Esophagus muscularis mucosa (tissue), 4 donors: ENCODE measurements at regions not wholly inside any gene's neighbourhood (a gene's known extent, or its start where the extent isn't known, plus 50 kb on each side); places are given as distances from the start of the nearest gene placed in this dataset.

Experiments
- DNase-seq: peaks from one replicate; pipeline ENCODE4 v3.0.0-alpha.2; 2017; ENCODE audit errors: extremely low spot score
- H3K27ac ChIP-seq, 4 donors: fragments of 200-600 bp; sonication (generic); replicated peaks in 1 of 4; 1 replicate in 3 of 4; 2 replicates in 1 of 4; pipeline ENCODE4 v1.5.1; 2016 to 2019; ENCODE audit warnings: mild to moderate bottlenecking in 1 of 4
- H3K27me3 ChIP-seq, 4 donors: fragments of 200-600 bp; sonication (generic); one replicate each; pipeline versions ENCODE4 v1.5.1 to v1.6.0; 2016 to 2019
- H3K36me3 ChIP-seq, 4 donors: fragments of 200-600 bp; sonication (generic); one replicate each; pipeline ENCODE4 v1.5.1; 2016 to 2019
- H3K4me1 ChIP-seq, 4 donors: fragments of 200-600 bp; sonication (generic); one replicate each; pipeline ENCODE4 v1.5.1; 2016 to 2019
- H3K4me3 ChIP-seq, 4 donors: fragments of 200-600 bp; sonication (generic); 1 replicate in 2 of 4; 2 replicates in 2 of 4; pipeline ENCODE4 v1.5.1; 2016 to 2019; ENCODE audit warnings: mild to moderate bottlenecking in 4 of 4, moderate library complexity in 1 of 4
- H3K9me3 ChIP-seq, 4 donors: fragments of 200-600 bp; sonication (generic); 1 replicate in 3 of 4; 2 replicates in 1 of 4; pipeline ENCODE4 v1.5.1; 2016 to 2019
- EP300 ChIP-seq: sonication (generic); formaldehyde crosslinking; IDR thresholded peaks from one replicate; pipeline ENCODE4 v1.6.1; 2017; ENCODE audit warnings: antibody characterized with exemption
- POLR2A ChIP-seq: fragments of 450-650 bp; IDR thresholded peaks from one replicate; pipeline ENCODE4 v1.6.1; 2017; ENCODE audit warnings: antibody characterized with exemption, moderate library complexity, mild to moderate bottlenecking, low read depth
- POLR2AphosphoS5 ChIP-seq, 2 donors: sonication (generic); formaldehyde crosslinking; IDR thresholded peaks; one replicate each; pipeline ENCODE4 v1.6.1; 2017; ENCODE audit warnings: antibody characterized with exemption in 2 of 2
- WGBS: methylation state at CpG from one replicate; pipeline ENCODE4 v1.1.5; 2018; 5-methylcytosine and 5-hydroxymethylcytosine counted together
- intact Hi-C: fragments of 100-400 bp; cut with DNase I; formaldehyde crosslinking; loops from one replicate; pipeline ENCODE4 v1.15.1; 2023
- TF ChIP-seq, protein P1 (sequence below), 3 experiments: fragments of 200-600 bp in 2 of 3; fragments of 450-650 bp in 1 of 3; sonication (generic) in 2 of 3; IDR thresholded peaks; one replicate each; pipeline ENCODE4 v1.5.1; 2017 to 2019; ENCODE audit warnings: antibody characterized with exemption in 3 of 3, mild to moderate bottlenecking in 2 of 3, moderate library complexity in 1 of 3

GRCh38 chr5:159512064-159512463 is 181.8 kb upstream of the IL12B start:
- Histone ChIP-seq H3K27ac (no peak overlapping the region), H3K9me3 (no peaks in the 10 kb centered on the region), H3K4me3 (no peak overlapping the region), H3K36me3 (no peaks in the 10 kb centered on the region), H3K27me3 (peaks cover 0 to 25% (median 0%) of the 10 kb centered on the region in 4 donors), H3K4me1 (peaks cover 0 to 14% (median 3%) of the 10 kb centered on the region in 4 donors)
- 94% methylated on average over 3 of the region's 3 CpGs for WGBS
- DNase-seq = no peak
- intact Hi-C loops = loop anchor here (10.0 kb wide), 2 partner anchors 403 to 473 kb away; partner anchors contain the start of gene ADRA1B
- TF ChIP-seq POLR2AphosphoS5 (IDR thresholded peaks at IDR 0.05) (no peak), EP300 (no peak), POLR2A (no peak)
- TF ChIP-seq, protein P1, sequence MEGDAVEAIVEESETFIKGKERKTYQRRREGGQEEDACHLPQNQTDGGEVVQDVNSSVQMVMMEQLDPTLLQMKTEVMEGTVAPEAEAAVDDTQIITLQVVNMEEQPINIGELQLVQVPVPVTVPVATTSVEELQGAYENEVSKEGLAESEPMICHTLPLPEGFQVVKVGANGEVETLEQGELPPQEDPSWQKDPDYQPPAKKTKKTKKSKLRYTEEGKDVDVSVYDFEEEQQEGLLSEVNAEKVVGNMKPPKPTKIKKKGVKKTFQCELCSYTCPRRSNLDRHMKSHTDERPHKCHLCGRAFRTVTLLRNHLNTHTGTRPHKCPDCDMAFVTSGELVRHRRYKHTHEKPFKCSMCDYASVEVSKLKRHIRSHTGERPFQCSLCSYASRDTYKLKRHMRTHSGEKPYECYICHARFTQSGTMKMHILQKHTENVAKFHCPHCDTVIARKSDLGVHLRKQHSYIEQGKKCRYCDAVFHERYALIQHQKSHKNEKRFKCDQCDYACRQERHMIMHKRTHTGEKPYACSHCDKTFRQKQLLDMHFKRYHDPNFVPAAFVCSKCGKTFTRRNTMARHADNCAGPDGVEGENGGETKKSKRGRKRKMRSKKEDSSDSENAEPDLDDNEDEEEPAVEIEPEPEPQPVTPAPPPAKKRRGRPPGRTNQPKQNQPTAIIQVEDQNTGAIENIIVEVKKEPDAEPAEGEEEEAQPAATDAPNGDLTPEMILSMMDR (IDR thresholded peaks at IDR 0.05) = no peak

- no peak for DNase-seq
Observed at GRCh38 chr5:159514229-159514810, 184.0 kb upstream of the IL12B start.

DNA sequence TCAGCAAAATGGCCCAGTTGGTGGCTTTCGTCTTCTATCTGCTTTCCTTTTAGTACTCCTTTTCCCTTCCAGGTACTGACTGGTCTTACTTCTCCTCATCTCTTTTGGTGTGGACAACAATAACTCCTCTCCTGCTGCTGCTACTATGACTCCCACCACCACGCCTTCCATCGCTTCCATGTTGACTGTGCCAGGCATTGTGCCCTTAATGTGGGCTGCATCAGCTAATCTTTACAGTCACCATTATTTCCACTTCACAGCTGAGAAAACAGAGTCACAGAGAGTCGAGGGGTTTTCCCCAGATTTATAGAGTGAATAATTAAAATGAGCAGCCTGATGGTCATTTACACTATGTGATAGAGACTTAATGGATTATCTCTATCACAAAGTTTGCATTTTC is 184.9 kb upstream of the IL12B start:
- H3K9me3 ChIP-seq = no peaks in the 10 kb centered on the region

More at GRCh38 chr5:159514229-159514810, 184.0 kb upstream of the IL12B start:
- no peaks in the 10 kb centered on the region for H3K36me3 ChIP-seq
- intact Hi-C loops = loop anchor here (10.0 kb wide), 2 partner anchors 400 to 470 kb away; partner anchors contain the start of gene ADRA1B
- H3K27me3 ChIP-seq = peaks cover 0 to 25% (median 0%) of the 10 kb centered on the region in 4 donors
- no peak overlapping the region for H3K27ac ChIP-seq
- H3K9me3 ChIP-seq = no peaks in the 10 kb centered on the region
- WGBS = 73% methylated on average over 14 of the region's 14 CpGs
- H3K4me1 ChIP-seq = peaks cover 0 to 10% (median 3%) of the 10 kb centered on the region in 4 donors
- TF ChIP-seq POLR2A = no peak
- TF ChIP-seq, protein P1 (IDR thresholded peaks at IDR 0.05) = no peak
- no peak for TF ChIP-seq POLR2AphosphoS5 (IDR thresholded peaks at IDR 0.05)
- no peak for TF ChIP-seq EP300
- H3K4me3 ChIP-seq = no peak overlapping the region

GRCh38 chr5:159515909-159516415 is 185.7 kb upstream of the IL12B start:
- no peaks in the 10 kb centered on the region for H3K9me3 ChIP-seq
- no peak for TF ChIP-seq POLR2A
- TF ChIP-seq, protein P1 (IDR thresholded peaks at IDR 0.05) = peak; percentile 37 to 62 (median 48)
- no peak overlapping the region for H3K4me3 ChIP-seq
- H3K27ac ChIP-seq = no peak overlapping the region
- DNase-seq = no peak
- no peaks in the 10 kb centered on the region for H3K4me1 ChIP-seq
- peaks cover 0 to 25% (median 0%) of the 10 kb centered on the region in 4 donors for H3K27me3 ChIP-seq
- 38% methylated on average over 10 of the region's 10 CpGs for WGBS
- H3K36me3 ChIP-seq = no peaks in the 10 kb centered on the region
- intact Hi-C loops = loop anchor here (10.0 kb wide), 2 partner anchors 399 to 469 kb away; partner anchors contain the start of gene ADRA1B

More for the DNA sequence above, 184.9 kb upstream of the IL12B start:
- 91% methylated on average over 4 of the region's 4 CpGs for WGBS
- H3K36me3 ChIP-seq = no peaks in the 10 kb centered on the region
- H3K4me1 ChIP-seq = peaks cover 0 to 6% (median 3%) of the 10 kb centered on the region in 4 donors
- H3K27me3 ChIP-seq = peaks cover 0 to 25% (median 0%) of the 10 kb centered on the region in 4 donors
- no peak for DNase-seq
- no peak for TF ChIP-seq EP300
- TF ChIP-seq, protein P1 (IDR thresholded peaks at IDR 0.05) = no peak
- TF ChIP-seq POLR2AphosphoS5 (IDR thresholded peaks at IDR 0.05) = no peak
- no peak for TF ChIP-seq POLR2A
- no peak overlapping the region for H3K4me3 ChIP-seq
- H3K27ac ChIP-seq = no peak overlapping the region
- intact Hi-C loops = loop anchor here (10.0 kb wide), 2 partner anchors 400 to 470 kb away; partner anchors contain the start of gene ADRA1B
